DND-41 (cell line): ENCODE measurements at regions not wholly inside any gene's neighbourhood (a gene's known extent, or its start where the extent isn't known, plus 50 kb on each side); places are given as distances from the start of the nearest gene placed in this dataset.

ENCODE experiments used
- ATAC-seq: fragments of 200-7000 bp; cut with Tn5 transposase; 3 replicates; pipeline ENCODE4 v1.9.1; 2021; ENCODE audit warnings: low read depth; ENCODE audit not compliant: insufficient read depth
- DNase-seq: peaks from one replicate; pipeline ENCODE4 v3.0.0-alpha.2; 2020
- H2AFZ ChIP-seq: 2 replicates; pipeline ENCODE4 v1.6.0; 2012; ENCODE audit warnings: low read depth, low read length
- H3K27ac ChIP-seq: 2 replicates; pipeline ENCODE4 v1.5.1; 2012; ENCODE audit warnings: low read length, inconsistent platforms
- H3K27me3 ChIP-seq: fragments of 200-600 bp; sonication (generic); 2 replicates; pipeline ENCODE4 v1.6.0; 2012; ENCODE audit warnings: low read length, mild to moderate bottlenecking, inconsistent platforms; ENCODE audit not compliant: insufficient read depth, poor library complexity
- H3K36me3 ChIP-seq: 2 replicates; pipeline ENCODE4 v1.5.1; 2012; ENCODE audit warnings: low read length, inconsistent platforms; ENCODE audit not compliant: insufficient read depth
- H3K4me1 ChIP-seq: 2 replicates; pipeline ENCODE4 v1.5.1; 2012; ENCODE audit warnings: mild to moderate bottlenecking, low read length; ENCODE audit not compliant: insufficient read depth
- H3K4me2 ChIP-seq: 2 replicates; pipeline ENCODE4 v1.6.0; 2012; ENCODE audit warnings: mild to moderate bottlenecking, moderate library complexity, low read length, inconsistent platforms; ENCODE audit not compliant: insufficient read depth
- H3K4me3 ChIP-seq, 2 experiments: fragments of 200-600 bp in 1 of 2; shearing (Covaris generic) in 1 of 2; 2 replicates each; pipeline ENCODE4 v1.5.1; 2012 to 2016; ENCODE audit warnings: inconsistent platforms in 2 of 2, low read length in 2 of 2, mild to moderate bottlenecking in 2 of 2, low read depth in 1 of 2, moderate library complexity in 1 of 2
- H3K79me2 ChIP-seq: 2 replicates; pipeline ENCODE4 v1.6.0; 2012; ENCODE audit warnings: low read length, inconsistent platforms; ENCODE audit not compliant: insufficient read depth
- H3K9ac ChIP-seq: 2 replicates; pipeline ENCODE4 v1.6.0; 2012; ENCODE audit warnings: low read depth, mild to moderate bottlenecking, inconsistent platforms, low read length, moderate library complexity
- H3K9me3 ChIP-seq: 2 replicates; pipeline ENCODE4 v1.5.1; 2012; ENCODE audit warnings: low read length, moderate library complexity, mild to moderate bottlenecking, inconsistent platforms; ENCODE audit not compliant: insufficient read depth, severe bottlenecking
- H4K20me1 ChIP-seq: 2 replicates; pipeline ENCODE4 v1.6.0; 2012; ENCODE audit warnings: low read length; ENCODE audit not compliant: insufficient read depth
- CTCF ChIP-seq: IDR thresholded peaks from 2 replicates; pipeline ENCODE4 v1.5.1; 2012; ENCODE audit warnings: borderline replicate concordance, low read length, moderate library complexity, mild to moderate bottlenecking; ENCODE audit not compliant: poor library complexity, severe bottlenecking; ENCODE audit errors: extremely low read depth
- EZH2 ChIP-seq: IDR thresholded peaks from 3 replicates; pipeline ENCODE4 v1.6.1; 2012; ENCODE audit warnings: borderline replicate concordance, low read depth, mild to moderate bottlenecking, moderate library complexity, low read length, inconsistent platforms; ENCODE audit not compliant: severe bottlenecking

- no peak for TF ChIP-seq CTCF
- TF ChIP-seq EZH2, result no peak
- no peak overlapping the region for H3K4me2 ChIP-seq
- H4K20me1 ChIP-seq, result no peaks in the 10 kb centered on the region
- no peaks in the 10 kb centered on the region for H3K27me3 ChIP-seq
- H3K79me2 ChIP-seq, result no peaks in the 10 kb centered on the region
- no peaks in the 10 kb centered on the region for H3K36me3 ChIP-seq
- DNase-seq (no peak), ATAC-seq (no peak)
- no peak overlapping the region for H3K27ac ChIP-seq
- H3K4me3 ChIP-seq, result no peak overlapping the region
- H3K9ac ChIP-seq, result no peak overlapping the region
- no peaks in the 10 kb centered on the region for H3K9me3 ChIP-seq
- no peak overlapping the region for H2AFZ ChIP-seq
- no peaks in the 10 kb centered on the region for H3K4me1 ChIP-seq
These were observed 260.5 kb upstream of the IGFBP7 start for GRCh38 chr4:57370691-57371090.

DNA sequence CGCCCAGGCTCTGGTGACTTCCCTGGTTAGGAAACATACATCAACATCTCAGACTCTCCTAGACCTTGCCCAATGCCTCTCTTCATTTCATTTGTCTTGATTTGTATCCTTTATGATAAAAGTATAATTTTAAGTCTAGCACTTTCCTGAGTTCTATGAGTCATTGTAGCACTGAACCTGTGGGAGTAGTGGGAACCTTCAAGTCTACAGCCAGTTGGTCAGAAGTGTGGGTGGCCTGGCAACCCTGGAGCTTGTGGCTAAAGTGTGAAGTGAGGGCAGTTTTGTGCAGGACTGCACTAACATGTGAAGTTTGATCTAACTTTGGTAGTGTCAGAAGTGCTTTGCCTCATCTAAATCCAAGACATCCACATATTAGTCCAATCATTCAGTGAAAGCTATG lies 259.3 kb upstream of the IGFBP7 start:
- Histone ChIP-seq H3K79me2 (no peaks in the 10 kb centered on the region), H4K20me1 (no peaks in the 10 kb centered on the region), H3K36me3 (no peaks in the 10 kb centered on the region), H3K27ac (no peak overlapping the region), H3K4me2 (no peak overlapping the region), H3K4me1 (no peaks in the 10 kb centered on the region), H3K9ac (no peak overlapping the region), H3K4me3 (no peak overlapping the region), H2AFZ (no peak overlapping the region), H3K9me3 (no peaks in the 10 kb centered on the region), H3K27me3 (no peaks in the 10 kb centered on the region)
- no peak for TF ChIP-seq EZH2
- TF ChIP-seq CTCF, result no peak
- DNase-seq (no peak), ATAC-seq (no peak)

DNA sequence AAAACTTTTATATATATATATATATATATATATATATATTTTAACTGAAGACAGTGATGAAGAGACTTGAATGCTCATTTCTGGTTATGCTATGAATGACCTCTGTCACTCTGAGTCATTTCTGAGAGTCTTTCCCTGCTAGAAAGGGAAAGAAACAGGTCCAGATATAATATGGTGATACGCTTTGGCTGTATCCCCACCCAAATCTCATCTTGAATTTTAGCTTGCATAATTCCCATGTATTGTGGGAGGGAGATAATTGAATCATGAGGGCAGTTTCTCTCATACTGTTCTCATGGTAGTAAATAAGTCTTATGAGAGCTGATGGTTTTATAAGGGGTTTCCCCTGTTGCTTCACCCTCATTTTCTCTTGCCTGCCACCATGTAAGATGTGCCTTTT lies 254.1 kb upstream of the IGFBP7 start:
- H4K20me1 ChIP-seq, result no peaks in the 10 kb centered on the region
- no peaks in the 10 kb centered on the region for H3K36me3 ChIP-seq
- no peak for ATAC-seq
- H3K27me3 ChIP-seq, result no peaks in the 10 kb centered on the region
- no peak overlapping the region for H2AFZ ChIP-seq
- no peaks in the 10 kb centered on the region for H3K79me2 ChIP-seq
- H3K4me3 ChIP-seq, result no peak overlapping the region
- H3K27ac ChIP-seq, result no peak overlapping the region
- no peak overlapping the region for H3K4me2 ChIP-seq
- no peak for DNase-seq
- H3K9ac ChIP-seq, result no peak overlapping the region
- TF ChIP-seq EZH2, result no peak
- TF ChIP-seq CTCF, result no peak
- no peaks in the 10 kb centered on the region for H3K9me3 ChIP-seq
- no peaks in the 10 kb centered on the region for H3K4me1 ChIP-seq

DNA sequence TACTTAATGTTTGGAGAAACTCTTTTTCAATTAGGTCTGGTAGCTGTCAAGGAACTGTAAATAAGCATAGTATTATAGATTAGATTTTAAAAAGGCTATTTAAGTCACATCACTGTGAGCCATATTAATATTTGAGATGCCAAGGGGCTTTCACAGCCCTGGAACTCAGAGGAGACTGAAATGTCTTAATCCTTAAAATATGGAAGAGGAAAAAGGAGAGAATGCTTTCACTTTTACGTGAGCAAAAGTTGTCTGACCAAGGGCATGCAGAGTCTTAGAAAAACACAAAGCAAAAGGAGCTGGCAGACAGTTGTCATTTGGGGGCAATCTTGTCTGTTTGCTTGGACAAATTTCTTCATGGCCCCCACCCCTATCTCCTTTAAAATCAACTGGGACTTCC lies 253.2 kb upstream of the IGFBP7 start:
- DNase-seq (no peak), ATAC-seq (no peak)
- Histone ChIP-seq H3K27ac (no peak overlapping the region), H3K9me3 (no peaks in the 10 kb centered on the region), H3K36me3 (no peaks in the 10 kb centered on the region), H4K20me1 (no peaks in the 10 kb centered on the region), H2AFZ (no peak overlapping the region), H3K4me2 (no peak overlapping the region), H3K27me3 (no peaks in the 10 kb centered on the region), H3K9ac (no peak overlapping the region), H3K4me1 (no peaks in the 10 kb centered on the region), H3K79me2 (no peaks in the 10 kb centered on the region), H3K4me3 (no peak overlapping the region)
- TF ChIP-seq CTCF, result no peak
- no peak for TF ChIP-seq EZH2
